ENCODE measurements at regions not wholly inside any gene's neighbourhood (a gene's known extent, or its start where the extent isn't known, plus 50 kb on each side); places are given as distances from the start of the nearest gene placed in this dataset.

- DNase-seq: peak; percentile 52
These were observed 360.5 kb upstream of the TMPO start for GRCh38 chr12:98154850-98155249.

DNA sequence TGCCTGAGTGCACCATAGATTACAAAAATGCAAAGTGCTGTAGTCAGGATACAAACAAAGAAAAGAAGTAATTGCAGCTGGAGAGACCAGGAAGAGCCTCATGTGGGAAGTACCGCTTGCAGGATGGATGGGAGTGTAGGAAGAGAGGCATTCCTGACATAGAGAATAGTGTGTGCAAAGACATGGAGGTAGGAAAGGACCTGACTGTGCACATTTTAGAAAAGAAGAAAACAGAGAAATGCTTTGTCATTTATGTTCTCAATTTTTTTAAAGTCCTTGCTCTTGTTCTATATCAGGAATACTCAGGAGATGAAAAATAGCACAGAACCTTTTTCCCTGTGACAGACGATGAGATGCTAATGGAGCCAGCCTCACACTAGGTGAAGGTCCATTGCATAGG, 358.7 kb upstream of the TMPO start:
- no peak for DNase-seq

- no peak for DNase-seq
These were observed 352.3 kb upstream of the TMPO start for GRCh38 chr12:98162906-98163678.

GRCh38 chr12:98172304-98172703, 343.1 kb upstream of the TMPO start:
- DNase-seq: no peak

GRCh38 chr12:98172801-98173200, 342.6 kb upstream of the TMPO start:
- DNase-seq: no peak

GRCh38 chr12:98173773-98174427, 341.5 kb upstream of the TMPO start:
- DNase-seq: no peak

DNA sequence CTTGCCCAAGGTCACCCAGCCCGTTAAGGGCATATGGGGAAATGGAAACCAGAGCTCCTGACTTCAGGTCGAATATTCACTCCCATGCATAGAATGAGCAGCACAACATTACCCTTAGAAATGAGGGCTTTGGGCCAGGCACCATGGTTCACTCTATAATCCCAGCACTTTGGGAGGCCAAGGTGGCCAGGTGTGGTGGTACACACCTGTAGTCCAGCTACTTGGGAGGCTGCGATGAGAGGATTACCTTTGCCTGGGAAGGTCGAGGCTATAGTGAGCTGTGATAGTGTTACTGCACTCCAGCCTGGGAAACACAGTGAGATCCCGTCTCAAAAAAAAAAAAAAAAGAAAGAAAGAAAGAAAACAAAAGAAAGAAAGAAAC, 341.0 kb upstream of the TMPO start:
- no peak for DNase-seq

DNA sequence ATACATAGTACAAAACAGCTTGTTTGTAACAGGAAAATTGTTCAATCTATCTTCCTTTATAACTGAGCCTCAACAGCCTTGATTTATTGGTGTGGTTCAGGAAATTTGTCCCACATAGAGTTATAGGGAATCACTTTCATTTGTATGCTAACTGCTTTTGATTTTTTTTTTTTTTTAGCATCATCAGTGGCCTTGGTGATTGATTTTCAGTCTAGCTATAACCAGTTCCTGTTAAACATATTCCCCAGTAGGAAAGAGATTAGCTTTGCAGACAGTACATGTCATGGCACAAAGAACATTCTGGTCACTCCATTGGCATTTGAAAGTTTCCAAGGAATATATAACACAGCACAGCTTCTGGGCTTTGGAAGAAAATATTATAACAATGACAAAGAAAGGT, 337.3 kb upstream of the TMPO start:
- no peak for DNase-seq

- DNase-seq: no peak
These were observed 336.2 kb upstream of the TMPO start for GRCh38 chr12:98179151-98179550.

GRCh38 chr12:98180603-98181002, 334.8 kb upstream of the TMPO start:
- DNase-seq: no peak

- DNase-seq: peak; percentile 86
These were observed 332.6 kb upstream of the TMPO start for GRCh38 chr12:98182821-98183220.

DNA sequence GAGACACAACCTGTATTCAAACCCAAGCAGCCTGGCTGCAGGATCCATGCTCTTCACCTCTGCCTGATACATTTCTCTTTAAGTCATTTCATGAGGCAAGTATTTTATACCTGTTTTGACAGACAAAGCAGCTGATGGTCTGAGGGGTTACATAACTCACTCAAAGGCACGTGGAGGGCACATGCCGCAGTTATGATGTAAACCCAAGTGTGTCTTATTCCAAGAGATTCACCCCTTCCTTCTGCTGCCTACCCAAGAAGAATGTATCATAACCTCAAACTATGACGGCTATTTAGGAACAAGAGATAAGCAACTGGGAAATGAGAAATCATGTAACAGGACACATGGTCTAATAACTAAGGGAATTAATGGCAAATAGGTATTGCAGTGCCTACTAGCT, 329.8 kb upstream of the TMPO start:
- DNase-seq: no peak

DNA sequence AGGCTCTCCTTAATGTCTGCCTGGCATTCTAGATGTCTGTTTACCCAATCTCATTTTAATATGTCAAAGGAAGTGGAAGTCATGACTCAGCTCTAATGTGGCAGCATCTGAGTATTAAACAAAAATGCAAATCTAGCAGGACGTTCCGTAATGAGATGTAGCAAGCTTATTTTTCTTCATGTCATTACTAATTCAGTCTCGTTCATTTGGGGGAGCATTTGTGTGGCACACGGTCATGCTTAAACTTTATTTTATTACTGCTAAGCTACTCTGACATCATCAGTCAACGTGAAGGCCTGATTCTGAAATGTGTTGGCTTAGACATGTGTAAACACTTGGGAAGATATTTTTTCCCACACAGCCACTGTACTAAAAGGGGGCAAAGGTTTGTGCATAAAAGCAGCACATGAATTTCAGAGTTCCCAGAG, 326.7 kb upstream of the TMPO start:
- no peak for DNase-seq

- DNase-seq: no peak
These were observed 320.8 kb upstream of the TMPO start for GRCh38 chr12:98194591-98194990.

- DNase-seq: no peak
These were observed 317.0 kb upstream of the TMPO start for GRCh38 chr12:98198261-98198982.

GRCh38 chr12:98208816-98209215, 306.6 kb upstream of the TMPO start:
- no peak for DNase-seq

DNA sequence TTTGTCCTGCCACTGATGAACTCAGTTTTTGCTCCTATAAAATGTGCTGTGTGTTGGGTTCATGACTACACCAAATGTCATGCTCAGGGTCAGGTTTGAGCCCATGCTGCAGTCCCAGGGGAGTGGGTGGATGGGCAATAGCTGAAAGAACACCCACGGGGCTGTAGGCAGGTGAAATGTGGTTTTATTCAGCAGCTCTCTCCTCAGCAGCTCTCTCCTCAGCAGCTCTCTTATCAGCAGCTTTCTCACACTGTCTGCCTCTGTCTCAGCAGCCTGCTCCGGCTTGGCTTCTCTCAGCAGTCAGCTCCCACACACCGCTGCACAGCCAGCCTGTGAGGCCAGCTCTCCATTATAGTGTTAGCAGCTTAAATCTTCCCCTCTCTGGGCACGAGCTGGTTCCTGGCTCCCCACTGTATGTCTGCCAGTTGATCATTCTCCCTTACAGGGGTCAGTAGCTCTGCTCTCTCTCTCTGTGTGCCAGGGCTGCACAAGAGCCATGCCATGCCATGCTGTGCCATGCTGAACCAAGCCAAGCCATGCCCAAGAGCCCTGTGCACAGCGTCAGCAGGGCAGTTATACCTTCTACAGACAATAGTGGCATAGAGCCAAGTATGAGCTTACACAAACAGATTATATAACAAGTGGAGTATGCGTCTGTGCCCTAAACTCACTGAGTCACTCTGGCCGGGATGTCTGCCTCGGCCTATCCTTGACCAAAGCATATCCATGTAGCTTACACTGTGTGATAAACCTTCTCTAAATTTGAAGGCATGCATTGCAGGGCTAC, 303.3 kb upstream of the TMPO start:
- DNase-seq: no peak

- no peak for DNase-seq
These were observed 301.8 kb upstream of the TMPO start for GRCh38 chr12:98213556-98213955.

- no peak for DNase-seq
These were observed 298.1 kb upstream of the TMPO start for GRCh38 chr12:98217257-98217656.

DNA sequence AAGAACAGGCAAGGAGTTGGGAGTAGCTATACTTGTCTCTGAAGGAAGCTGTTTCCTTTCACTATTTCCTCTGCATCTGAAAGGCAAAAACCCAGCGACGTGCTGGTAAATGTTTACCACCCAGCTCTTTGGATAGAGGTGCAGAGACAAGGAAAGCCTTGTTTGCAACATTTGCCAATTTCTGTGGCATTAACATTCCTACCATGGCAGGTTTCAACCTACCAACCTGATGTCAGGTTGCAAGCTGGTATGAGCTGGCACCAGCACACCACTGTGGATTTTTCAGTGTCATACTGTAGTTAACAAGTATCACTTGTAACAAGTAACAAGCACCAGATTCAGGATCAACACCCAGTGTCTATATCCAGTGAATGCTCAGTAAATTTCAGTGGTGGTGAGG, 294.8 kb upstream of the TMPO start:
- no peak for DNase-seq

DNA sequence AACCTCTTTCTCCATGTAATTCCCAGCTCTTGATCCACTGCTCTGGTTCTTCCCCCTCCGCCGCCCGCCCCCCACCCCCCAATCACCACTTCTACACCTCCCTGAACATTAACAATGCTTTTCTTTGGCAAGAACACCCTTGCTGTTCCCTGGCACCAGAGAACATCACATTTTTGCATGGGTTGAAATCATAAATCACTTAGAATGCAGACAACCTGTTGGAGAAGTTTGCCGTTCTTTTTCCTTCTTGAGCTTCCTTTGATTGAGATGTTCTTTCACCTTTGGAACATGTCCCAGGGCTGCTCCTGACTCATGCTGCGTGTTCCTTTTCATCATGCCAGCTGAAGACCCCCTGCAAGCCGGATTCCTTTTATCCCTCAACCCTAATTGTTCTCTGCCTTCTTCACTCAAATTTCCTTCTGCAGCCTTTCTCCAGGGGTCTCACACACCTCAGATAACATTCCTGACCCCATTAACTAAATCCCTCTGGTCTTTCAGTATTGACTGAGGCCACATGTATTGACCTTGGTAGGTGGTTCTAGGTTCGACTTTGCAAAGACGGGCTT, 294.1 kb upstream of the TMPO start:
- no peak for DNase-seq

GRCh38 chr12:98222135-98222534, 293.3 kb upstream of the TMPO start:
- no peak for DNase-seq
